ENCODE measurements at regions not wholly inside any gene's neighbourhood (a gene's known extent, or its start where the extent isn't known, plus 50 kb on each side); places are given as distances from the start of the nearest gene placed in this dataset.
"Not testable (repeated sequence)": the region's sequence is repeated elsewhere in the genome, so short reads cannot be mapped to it uniquely, and the experiment has no call there.

DNA sequence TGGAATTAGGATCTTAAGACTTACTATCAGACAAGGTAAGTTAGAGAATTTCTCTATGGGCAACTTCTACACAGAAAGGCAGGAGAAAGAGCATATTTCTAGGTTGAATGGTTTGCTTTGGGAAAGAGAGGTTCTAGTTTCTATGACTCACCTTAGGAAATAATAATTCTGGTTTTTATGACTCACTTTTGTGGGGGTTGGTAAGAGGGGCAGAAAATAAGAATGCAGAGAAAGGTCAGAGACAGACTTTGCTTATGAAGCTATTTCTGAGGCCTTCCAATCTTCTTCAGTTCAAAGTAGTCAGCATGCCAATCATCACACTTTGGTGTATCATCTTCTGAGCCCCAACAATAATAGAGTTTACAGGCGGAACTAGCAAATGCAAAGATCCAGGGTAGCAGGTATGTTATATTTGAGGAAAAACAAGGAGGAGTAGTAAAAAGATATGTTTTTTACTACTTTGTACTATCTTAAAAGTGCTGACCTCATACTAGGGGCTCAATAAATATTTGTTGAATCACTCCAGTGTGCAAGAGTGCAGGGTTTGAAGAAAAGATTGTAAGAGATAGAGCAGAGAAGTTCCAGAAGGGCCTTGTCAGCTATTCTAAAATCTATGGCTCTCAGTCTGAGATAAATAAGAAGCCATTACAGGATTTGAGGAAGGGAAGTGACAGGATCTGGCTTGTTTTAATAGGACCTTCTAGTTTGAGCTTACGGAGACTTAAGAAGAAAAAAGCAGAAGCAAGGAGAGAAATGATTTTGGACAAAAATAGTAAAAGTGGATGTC lies 56.7 kb upstream of the LRFN5 start:
- DNase-seq: no peak

DNA sequence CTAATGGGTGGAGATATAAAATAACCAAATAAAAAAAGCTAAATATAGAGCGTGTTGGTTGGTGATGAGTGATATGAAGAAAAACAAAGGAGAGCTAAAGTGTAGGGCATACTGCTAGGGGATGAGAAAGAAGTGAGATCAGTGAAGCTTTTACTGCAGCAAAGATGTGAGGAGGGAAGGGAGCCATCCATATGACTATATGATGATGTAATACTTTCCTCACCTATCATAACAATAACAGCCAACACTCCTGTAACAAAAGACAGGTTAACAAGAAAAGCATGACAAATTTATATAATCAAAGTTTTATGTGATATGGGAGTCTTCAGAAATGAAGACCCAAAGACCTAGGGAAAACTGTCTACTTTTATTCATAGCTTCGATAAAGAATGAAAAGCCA lies 57.4 kb upstream of the LRFN5 start:
- DNase-seq: no peak

DNA sequence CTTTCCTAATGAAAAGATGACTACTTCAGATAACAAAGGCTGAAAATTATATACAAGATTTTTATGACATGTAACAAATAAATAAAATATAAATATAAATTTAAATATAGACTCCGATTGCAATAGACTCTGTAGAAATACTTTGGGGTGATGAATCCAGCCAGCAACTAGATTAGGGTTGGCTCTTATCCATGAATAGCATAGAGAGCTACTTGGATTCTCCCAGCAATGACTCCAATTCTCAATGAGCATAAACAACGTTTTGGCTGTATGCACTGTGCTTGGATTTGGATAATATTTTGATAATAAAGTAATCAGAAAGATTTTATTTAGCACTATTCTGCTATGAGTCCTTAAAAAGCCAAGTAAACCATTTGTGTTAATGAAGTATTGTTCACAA lies 58.0 kb upstream of the LRFN5 start:
- DNase-seq: no peak

DNA sequence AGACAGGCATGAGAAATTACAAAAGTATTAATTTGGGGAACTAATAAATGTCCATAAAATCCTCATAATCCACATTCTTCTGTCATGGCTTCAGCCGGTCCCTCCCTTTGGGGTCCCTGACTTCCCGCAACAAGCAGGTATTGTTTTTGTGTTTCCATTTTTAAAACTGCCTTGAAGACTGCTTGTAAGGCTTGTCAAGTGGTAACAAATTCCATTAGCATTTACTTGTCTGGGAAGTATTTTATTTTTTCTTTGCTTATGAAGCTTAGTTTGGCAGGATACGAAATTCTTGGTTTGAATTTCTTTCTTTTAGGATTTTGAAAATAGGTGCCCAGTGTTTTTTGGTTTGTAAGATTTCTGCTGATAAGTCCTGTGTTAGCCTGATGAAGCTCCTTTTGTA lies 65.3 kb upstream of the LRFN5 start:
- DNase-seq: no peak

DNA sequence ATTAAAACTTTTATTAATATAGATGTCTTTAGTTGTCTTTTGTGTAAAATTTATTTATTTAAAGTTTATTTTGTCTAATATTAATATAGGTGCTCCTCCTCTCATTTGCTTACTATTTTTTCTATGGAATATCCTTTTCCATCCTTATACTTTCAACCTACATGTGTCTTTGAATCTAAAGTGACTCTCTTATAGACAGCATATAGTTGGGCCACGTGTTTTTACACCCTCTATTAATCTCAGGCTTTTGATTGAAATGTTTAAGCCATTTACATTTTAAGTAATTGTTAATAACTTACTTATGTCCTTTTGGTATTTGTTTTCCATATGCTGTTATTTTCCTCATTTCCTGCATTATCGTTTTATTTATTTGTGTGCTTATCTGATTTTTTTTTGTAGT lies 74.4 kb upstream of the LRFN5 start:
- DNase-seq: no peak

DNA sequence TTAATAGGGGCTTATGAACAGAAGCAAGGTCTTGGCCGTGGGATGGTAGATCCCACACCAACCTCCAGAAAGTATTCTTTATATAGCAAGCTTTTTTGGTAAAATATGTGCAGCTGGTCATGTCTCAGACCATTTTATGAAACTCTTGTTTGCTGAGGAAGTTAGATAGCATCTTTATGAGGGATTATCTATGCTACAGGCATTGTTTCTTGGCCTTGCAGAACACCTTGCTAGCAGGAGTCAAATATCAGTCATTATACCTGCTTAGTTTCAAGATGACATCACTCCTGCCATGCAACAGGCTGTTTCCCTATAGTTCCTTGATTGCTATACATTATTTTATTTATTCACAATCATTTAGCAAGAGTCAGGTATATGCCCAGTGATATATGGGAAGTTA lies 84.8 kb upstream of the LRFN5 start:
- DNase-seq: no peak

DNA sequence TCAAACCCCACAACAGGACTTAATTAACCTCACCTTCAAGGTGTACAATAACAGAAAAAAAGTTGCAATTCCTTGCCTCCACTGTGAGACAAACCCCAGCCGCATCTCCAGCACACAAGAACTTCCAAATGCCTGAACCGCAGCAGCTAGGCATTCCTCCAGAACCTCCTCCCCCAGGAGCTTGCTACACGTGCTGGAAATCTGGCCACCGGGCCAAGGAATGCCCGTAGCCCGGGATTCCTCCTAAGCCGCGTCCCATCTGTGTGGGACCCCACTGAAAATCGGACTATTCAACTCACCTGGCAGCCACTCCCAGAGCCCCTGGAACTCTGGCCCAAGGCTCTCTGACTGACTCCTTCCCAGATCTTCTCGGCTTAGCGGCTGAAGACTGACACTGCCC lies 88.6 kb upstream of the LRFN5 start:
- DNase-seq: not testable (repeated sequence)

DNA sequence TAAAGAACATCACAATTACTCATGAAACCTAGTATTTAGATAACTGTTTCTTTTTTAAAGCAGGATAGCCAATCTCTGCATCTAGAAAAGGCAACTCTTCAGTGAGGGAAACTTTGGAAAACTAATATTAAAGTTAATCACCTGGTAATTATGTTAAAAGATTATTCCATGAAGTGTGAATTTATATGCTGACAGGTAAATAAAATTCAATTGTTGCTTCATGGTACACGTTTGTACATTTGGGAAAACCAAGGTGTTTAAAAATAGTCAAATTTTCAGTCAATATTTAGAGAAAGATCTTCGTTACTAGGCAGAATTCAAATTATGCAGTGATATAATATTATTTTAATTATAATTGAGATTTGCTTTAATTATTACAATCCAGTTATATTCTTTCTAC lies 100.1 kb upstream of the LRFN5 start:
- DNase-seq: no peak

DNA sequence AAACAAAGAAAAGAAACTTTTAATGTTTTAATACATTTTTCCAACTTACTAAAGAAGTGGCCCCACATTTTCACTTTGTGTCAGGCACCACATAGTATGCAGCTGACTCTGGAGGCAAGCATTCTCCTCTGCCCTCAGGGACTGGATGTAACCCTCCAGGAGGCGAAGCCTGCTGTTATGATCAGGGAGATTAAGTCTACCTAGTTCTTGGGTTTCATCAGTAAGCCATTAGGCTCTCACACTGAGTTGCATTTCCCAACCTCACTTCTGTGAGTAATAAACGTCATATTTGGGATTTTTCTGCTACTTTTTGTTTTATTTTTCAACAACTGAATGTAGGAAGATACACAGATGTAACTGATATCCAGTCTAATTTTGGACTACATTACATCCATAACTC lies 101.2 kb upstream of the LRFN5 start:
- DNase-seq: no peak

DNA sequence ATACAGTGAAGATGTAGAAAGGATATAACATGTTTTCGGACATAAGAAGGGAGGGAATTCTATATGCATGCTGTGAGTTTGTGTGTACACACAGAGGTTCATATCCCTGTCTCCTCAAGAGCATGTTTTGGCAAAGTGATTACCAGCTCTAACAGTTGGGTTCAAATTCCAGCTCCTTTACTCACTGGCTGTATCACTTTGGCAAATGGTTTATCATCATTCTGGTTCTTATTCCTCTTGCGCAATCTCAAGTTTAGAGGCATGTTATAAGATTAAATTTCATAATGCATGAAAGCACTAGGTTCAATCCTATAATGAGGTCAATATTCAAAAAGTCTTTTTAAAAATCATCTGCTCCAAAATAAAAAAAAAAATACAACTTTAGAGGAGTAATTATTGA lies 107.7 kb upstream of the LRFN5 start:
- no peak for DNase-seq

DNA sequence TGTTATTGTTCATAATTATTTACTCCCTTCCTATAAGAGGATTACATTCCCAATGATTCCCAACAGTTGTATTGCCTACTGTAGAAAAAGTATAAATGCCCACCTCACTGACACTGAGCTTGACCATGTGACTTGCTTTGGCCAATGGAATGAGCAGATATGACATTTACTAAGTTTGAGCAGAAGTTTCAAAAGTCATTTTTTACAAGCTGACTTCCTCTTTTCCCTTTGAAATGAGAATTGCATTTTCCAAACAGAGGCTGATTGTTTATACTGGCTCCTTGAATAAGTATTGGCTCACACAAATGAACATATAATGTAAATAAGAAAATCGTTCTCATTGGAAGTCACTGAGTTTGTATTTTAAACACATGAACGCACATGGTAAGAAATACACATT lies 116.4 kb upstream of the LRFN5 start:
- DNase-seq: no peak

DNA sequence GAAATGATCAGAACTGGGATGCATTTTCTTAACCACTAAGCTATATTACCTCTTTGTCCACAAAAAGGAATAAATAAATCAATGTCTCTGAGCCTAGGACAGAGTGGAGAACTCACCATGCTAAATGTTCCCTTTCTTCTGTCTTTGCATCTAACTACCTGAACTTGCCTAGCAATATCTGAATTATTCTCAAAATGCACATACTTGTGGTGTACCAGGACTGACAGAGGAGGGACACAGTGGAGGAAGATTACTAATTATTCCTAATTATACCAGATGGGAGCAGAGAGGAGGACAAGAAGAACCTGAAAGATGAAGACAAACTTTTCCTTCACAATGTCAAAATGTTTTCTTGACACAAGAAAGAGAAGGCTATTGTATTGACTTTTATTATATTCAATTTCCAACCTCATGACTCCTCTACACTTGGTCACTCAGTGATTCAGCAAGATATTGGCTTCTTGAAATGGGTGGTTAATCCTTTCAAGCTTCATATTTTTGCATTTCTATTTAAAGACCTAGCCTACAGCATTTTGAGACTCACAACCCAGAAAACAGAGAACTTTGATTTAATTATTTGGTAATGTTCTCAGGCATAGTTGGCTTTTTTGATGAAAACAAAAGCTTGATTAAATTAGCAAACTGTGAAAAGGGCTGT lies 117.2 kb upstream of the LRFN5 start:
- no peak for DNase-seq

DNA sequence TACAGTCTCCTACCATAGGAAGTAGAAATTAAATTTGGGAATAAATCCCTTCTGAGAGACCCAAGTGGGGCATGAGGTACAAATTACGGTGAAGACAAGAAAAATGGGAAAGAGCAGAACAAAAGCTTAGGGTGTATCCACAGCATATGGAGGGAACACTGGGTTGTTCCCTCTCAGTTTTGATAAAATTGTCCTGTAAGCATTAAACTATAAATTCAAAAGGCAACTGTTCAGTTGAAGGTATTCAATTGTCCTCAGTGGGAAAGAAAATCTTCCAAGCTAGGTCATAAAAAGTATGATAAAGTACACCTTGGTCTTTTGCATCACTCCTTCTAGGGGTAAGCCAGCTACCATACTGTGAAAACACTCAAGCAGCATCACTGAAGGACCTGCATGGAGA lies 118.3 kb upstream of the LRFN5 start:
- no peak for DNase-seq

DNA sequence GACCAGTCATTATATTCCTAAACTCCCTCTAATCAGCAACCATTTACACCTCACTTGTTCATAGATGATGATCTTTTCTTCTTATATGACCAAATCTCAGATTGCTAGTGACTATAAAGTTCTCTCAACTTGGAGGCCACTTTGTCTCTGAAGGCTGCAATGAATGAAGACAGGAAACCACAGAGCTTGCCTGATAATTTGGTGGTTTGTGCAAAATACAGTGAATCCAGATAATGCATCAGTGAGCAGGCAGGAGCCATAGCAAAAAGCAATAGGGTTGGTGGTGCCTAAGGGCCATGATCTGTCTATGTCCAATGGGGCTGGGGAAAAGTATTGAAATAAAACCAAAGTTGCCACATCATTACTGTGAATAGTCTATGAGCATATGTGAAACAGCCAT lies 123.8 kb upstream of the LRFN5 start:
- no peak for DNase-seq

DNA sequence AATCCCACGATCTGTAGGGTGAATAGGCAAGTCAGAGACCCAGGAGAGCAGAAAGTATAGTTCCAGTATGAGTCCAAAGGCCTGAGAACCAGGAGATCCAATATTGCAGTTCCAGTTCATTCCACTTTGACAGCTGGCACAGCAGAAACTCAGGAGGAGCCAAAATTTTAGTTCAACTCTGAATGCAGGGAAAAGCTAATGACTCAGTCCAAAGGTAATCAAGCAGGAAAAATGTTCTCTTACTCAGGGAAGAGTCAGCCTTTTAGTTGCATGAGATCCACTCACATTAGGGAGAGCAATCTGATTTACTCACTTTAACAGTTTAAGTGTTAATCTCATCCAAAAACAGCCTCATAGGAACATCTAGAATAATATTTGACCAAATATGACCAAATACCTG lies 130.2 kb upstream of the LRFN5 start:
- no peak for DNase-seq

DNA sequence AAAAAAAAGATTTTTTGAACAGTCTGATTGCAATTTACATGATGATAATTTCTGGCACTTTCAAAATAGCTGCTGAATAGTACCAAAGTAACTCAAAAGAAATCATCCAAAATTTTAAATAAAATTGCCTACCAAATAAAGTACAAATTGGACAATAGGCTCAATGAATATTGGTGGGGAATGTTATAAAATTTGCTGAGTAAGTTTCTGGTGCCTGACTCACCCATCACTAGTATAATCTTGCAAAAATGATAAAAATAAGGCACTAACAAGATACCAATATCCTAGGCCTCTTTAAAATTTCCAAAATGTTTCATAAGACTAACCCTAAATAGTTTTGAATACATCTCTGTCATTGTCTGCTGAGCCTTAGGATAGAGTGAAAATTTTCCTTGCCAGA lies 145.3 kb upstream of the LRFN5 start:
- no peak for DNase-seq

DNA sequence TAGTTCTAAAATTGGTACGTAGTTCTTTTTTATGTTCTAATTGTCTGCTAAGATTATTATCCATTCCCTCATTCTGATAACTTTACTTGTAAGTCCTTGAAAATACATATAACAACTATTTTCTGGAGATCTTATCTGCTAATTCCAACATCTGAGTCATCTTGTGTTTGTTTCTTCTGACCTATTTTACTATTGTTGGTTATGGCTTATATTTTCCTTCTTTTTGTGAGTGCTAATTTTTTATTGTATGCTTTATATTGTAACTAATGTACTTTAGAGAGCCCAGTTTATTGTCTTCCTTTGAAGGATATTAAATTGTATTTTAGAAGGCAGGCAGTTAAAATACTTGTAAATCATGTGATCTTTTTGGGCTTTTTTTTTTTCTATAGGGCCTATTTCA lies 149.3 kb upstream of the LRFN5 start:
- DNase-seq: no peak

DNA sequence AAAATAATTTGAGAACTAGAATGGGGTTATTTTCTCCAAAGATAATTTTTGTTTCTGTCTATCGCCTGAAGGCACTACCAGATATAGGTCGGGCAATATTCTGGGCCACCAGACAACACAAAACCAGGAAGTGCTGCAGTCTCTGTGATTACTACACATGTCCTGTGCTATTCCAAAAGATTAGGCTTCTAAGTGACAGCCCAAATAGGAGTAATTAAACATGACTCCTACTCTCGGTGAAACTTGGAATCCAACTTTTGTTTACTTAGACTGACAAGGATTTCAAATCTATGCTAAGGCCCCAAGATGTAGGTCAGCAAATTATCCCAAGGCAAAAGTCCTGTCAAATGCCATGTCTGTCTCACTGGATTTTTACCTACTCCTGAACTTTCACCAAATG lies 157.6 kb upstream of the LRFN5 start:
- DNase-seq: no peak

DNA sequence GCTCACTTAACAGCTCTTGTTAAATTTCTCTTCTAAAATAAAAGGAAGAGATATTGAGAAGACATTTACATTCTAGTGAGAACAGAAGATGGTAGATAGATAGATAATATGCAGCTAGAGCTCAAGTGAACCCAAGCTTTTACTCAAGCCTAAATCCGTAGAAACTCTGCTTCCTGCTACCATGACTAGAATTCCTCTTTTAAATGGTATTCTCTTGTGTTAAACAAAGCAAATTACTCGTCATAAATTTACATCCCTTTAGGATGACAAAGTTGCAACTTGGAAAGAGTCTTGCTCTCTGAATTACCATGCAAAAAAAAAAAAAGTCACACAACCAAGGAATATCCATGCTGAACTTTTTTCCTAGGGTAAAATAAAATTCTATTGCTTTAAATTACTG lies 160.7 kb upstream of the LRFN5 start:
- no peak for DNase-seq

DNA sequence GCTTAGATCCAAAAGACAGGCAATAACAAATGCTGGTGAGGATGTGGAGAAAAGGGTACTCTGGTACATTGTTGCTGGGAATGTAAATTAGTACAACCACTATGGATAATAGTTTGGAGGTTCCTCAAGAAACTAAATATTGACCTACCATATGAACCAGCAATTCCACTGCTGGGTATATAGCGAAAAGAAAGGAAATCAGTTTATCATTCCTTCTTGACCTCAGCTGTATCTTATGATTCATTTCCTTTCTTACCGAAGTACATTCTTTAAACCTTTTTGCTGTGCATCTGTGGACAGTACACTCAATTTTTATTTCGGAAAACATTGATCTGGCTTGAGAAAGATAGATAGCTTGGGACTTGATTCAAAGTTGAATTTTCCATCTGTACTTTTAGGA lies 183.2 kb upstream of the LRFN5 start:
- DNase-seq: no peak

DNA sequence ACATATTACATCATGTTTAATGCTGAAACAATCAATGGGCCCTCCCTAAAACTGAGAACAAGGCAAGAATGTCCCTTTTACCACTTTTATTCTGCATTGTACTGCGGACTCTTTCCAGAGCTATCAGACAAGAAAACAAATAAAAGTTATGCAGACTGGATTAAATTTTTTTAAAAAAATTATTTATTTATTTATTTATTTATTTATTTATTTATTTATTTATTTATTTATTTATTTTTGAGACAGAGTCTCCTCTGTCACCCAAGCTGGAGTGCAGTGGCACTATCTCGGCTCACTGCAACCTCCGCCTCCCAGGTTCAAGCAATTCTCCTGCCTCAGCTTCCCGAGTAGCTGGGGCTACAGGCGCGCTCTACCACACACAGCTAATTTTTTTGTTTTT lies 185.4 kb upstream of the LRFN5 start:
- not testable (repeated sequence) for DNase-seq

DNA sequence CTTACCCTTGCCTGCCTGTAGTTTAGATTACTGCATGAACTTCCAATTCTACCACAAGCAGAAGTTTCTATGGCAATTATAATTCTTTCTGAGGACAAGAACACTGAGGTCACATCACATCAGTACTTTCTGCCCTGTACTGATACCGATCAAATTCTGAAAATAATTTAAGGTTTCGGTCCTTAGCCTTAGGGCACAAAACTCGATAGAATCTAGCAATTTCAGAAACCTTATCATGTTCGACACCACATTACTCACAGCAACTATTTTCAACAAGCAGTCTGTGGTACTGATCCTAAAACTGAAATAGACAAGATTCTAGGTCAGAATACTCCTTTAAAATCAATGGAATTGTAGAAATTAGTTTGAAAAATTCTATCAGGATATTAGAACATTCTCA lies 187.0 kb upstream of the LRFN5 start:
- no peak for DNase-seq

DNA sequence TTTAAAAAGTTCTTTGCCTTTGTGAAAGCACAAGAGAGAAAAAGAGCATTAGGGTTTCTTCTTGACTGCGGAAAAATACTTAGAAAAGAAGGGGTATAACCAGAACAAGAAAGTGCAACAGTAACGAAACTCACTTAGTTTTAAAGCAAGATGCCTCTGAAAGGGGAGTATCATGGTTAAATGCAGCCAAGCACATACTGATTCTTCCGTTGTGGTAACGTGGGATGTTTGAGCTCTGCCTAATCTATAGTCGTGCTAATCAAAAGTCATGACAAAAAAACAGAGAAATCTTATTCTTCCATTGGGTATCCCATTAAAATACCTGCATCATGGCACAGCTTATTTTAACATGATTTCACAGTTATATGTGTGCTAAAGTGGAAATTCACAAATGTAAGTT lies 187.8 kb upstream of the LRFN5 start:
- DNase-seq: no peak

DNA sequence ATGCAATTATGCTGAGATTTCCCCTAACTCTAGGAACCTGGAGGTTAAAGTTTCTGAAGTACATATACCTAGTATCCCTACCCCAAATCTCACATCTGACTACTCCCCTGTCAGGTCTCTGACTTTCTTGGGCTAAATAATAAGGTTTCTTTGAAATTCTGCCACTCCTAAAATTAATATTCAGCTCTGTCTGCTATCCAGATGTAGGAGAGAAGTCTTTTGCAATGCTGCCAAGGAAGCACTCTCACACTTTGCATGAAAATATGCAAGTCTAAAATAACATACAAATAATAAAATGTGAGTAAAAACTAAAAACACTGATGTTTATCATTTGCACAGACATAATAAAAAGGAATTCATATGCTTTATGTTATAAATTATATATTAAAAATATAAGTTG lies 196.9 kb upstream of the LRFN5 start:
- no peak for DNase-seq

DNA sequence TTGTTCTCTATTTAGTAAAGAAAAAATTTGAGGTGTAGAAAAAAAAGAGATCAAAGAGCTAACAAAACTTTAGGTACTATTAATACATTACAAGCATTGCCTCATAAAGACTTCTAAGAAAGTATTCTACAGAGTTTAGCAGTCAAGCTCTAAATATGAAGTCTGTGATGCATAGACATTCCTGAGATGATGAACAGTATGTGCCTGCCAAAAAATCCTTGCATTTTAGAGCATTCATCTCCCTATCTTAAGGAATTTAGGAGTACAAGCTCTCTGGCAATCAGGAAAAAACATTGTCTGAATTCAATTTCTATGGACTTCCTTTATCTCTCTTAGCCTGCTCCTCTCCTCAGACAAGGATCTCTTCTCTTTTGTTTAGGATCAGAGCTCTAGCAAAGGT lies 202.6 kb upstream of the LRFN5 start:
- DNase-seq: no peak
